Mesodermal cell (in vitro differentiated cells): ENCODE measurements at regions not wholly inside any gene's neighbourhood (a gene's known extent, or its start where the extent isn't known, plus 50 kb on each side); places are given as distances from the start of the nearest gene placed in this dataset.

ENCODE experiments used
- H3K27ac ChIP-seq: 2 replicates; pipeline ENCODE4 v1.7.0; 2013; ENCODE audit warnings: mild to moderate bottlenecking, low read depth, low read length, moderate library complexity; ENCODE audit not compliant: severe bottlenecking
- H3K36me3 ChIP-seq: 2 replicates; pipeline ENCODE4 v1.7.1; 2013; ENCODE audit warnings: mild to moderate bottlenecking, low read length, moderate library complexity; ENCODE audit not compliant: control insufficient read depth, insufficient read depth
- H3K4me1 ChIP-seq: one replicate; pipeline ENCODE4 v1.7.1; 2013; ENCODE audit warnings: mild to moderate bottlenecking, low read length; ENCODE audit not compliant: insufficient read depth, control insufficient read depth, poor library complexity, severe bottlenecking
- H3K4me3 ChIP-seq: 2 replicates; pipeline ENCODE4 v1.7.0; 2013; ENCODE audit warnings: low read length, control low read depth, mild to moderate bottlenecking; ENCODE audit not compliant: insufficient read depth, poor library complexity, severe bottlenecking; ENCODE audit errors: extremely low read depth
- H3K9me3 ChIP-seq: 2 replicates; pipeline ENCODE4 v1.7.1; 2013; ENCODE audit warnings: mild to moderate bottlenecking, low read length, moderate library complexity; ENCODE audit not compliant: control insufficient read depth
- WGBS, 2 experiments: methylation state at CpG; one replicate each; pipeline ENCODE4 v1.1.5; 2013; ENCODE audit warnings: missing lambda C conversion rate in 2 of 2; ENCODE audit not compliant: insufficient coverage in 2 of 2; 5-methylcytosine and 5-hydroxymethylcytosine counted together

- H3K9me3 ChIP-seq = no peaks in the 10 kb centered on the region
- no peak overlapping the region for H3K4me3 ChIP-seq
- no peaks in the 10 kb centered on the region for H3K36me3 ChIP-seq
- H3K4me1 ChIP-seq = no peaks in the 10 kb centered on the region
- no peak overlapping the region for H3K27ac ChIP-seq
These were observed 760.0 kb upstream of the RIOK2 start for GRCh38 chr5:97943036-97943435.

- no peaks in the 10 kb centered on the region for H3K4me1 ChIP-seq
- H3K9me3 ChIP-seq = peaks cover 4% of the 10 kb centered on the region
- H3K36me3 ChIP-seq = no peaks in the 10 kb centered on the region
- no peak overlapping the region for H3K4me3 ChIP-seq
- no CpG with 5 or more reads among the region's 2 CpGs for WGBS, 2 experiments
- no peak overlapping the region for H3K27ac ChIP-seq
These were observed 768.1 kb upstream of the RIOK2 start for GRCh38 chr5:97951139-97951538.

- Histone ChIP-seq H3K9me3 (peaks cover 4% of the 10 kb centered on the region), H3K36me3 (no peaks in the 10 kb centered on the region), H3K27ac (no peak overlapping the region), H3K4me3 (no peak overlapping the region), H3K4me1 (no peaks in the 10 kb centered on the region)
- no CpG with 5 or more reads among the region's 1 CpG for WGBS, 2 experiments
These were observed 772.4 kb upstream of the RIOK2 start for GRCh38 chr5:97955450-97955849.

- Histone ChIP-seq H3K4me1 (no peaks in the 10 kb centered on the region), H3K4me3 (no peak overlapping the region), H3K9me3 (no peaks in the 10 kb centered on the region), H3K36me3 (no peaks in the 10 kb centered on the region), H3K27ac (no peak overlapping the region)
- 78 to 88% methylated on average over 1 to 2 of the region's 3 CpGs for WGBS, 2 experiments
These were observed 784.2 kb upstream of the RIOK2 start for GRCh38 chr5:97967292-97967691.

GRCh38 chr5:97968346-97968745, 785.3 kb upstream of the RIOK2 start:
- H3K27ac ChIP-seq = no peak overlapping the region
- H3K9me3 ChIP-seq = no peaks in the 10 kb centered on the region
- H3K4me1 ChIP-seq = no peaks in the 10 kb centered on the region
- no peak overlapping the region for H3K4me3 ChIP-seq
- H3K36me3 ChIP-seq = no peaks in the 10 kb centered on the region
- WGBS, 2 experiments = 75% methylated on average over 1 of the region's 2 CpGs; no CpG with 5 or more reads in 1 of the 2 experiments

GRCh38 chr5:97979740-97980139, 793.7 kb upstream of the RGMB start:
- H3K4me1 ChIP-seq = no peaks in the 10 kb centered on the region
- H3K27ac ChIP-seq = no peak overlapping the region
- 86 to 100% methylated on average over 1 to 2 of the region's 3 CpGs for WGBS, 2 experiments
- H3K36me3 ChIP-seq = no peaks in the 10 kb centered on the region
- no peaks in the 10 kb centered on the region for H3K9me3 ChIP-seq
- no peak overlapping the region for H3K4me3 ChIP-seq

GRCh38 chr5:97980291-97980690, 793.2 kb upstream of the RGMB start:
- 100% methylated on average over 1 of the region's 1 CpG; no CpG with 5 or more reads in 1 of the 2 experiments for WGBS, 2 experiments
- Histone ChIP-seq H3K36me3 (no peaks in the 10 kb centered on the region), H3K27ac (no peak overlapping the region)

GRCh38 chr5:97986069-97986468, 787.4 kb upstream of the RGMB start:
- no peaks in the 10 kb centered on the region for H3K9me3 ChIP-seq

More at GRCh38 chr5:97980291-97980690, 793.2 kb upstream of the RGMB start:
- Histone ChIP-seq H3K4me1 (no peaks in the 10 kb centered on the region), H3K9me3 (no peaks in the 10 kb centered on the region), H3K4me3 (no peak overlapping the region)

GRCh38 chr5:97991236-97991635, 782.2 kb upstream of the RGMB start:
- H3K4me1 ChIP-seq = no peaks in the 10 kb centered on the region
- H3K4me3 ChIP-seq = no peak overlapping the region
- no peaks in the 10 kb centered on the region for H3K9me3 ChIP-seq
- no peaks in the 10 kb centered on the region for H3K36me3 ChIP-seq
- no peak overlapping the region for H3K27ac ChIP-seq
- 92 to 93% methylated on average over 7 of the region's 7 CpGs for WGBS, 2 experiments

More at GRCh38 chr5:97986069-97986468, 787.4 kb upstream of the RGMB start:
- H3K4me1 ChIP-seq = no peaks in the 10 kb centered on the region
- 42 to 47% methylated on average over 4 of the region's 4 CpGs for WGBS, 2 experiments
- no peak overlapping the region for H3K27ac ChIP-seq
- H3K4me3 ChIP-seq = no peak overlapping the region
- H3K36me3 ChIP-seq = no peaks in the 10 kb centered on the region

GRCh38 chr5:97998941-97999340, 774.5 kb upstream of the RGMB start:
- Histone ChIP-seq H3K4me1 (no peaks in the 10 kb centered on the region), H3K4me3 (no peak overlapping the region), H3K27ac (no peak overlapping the region), H3K36me3 (no peaks in the 10 kb centered on the region), H3K9me3 (no peaks in the 10 kb centered on the region)

- Histone ChIP-seq H3K9me3 (no peaks in the 10 kb centered on the region), H3K4me3 (no peak overlapping the region)
- no CpG with 5 or more reads among the region's 3 CpGs for WGBS, 2 experiments
These were observed 769.0 kb upstream of the RGMB start for GRCh38 chr5:98004463-98004862.

More at GRCh38 chr5:98004463-98004862, 769.0 kb upstream of the RGMB start:
- H3K4me1 ChIP-seq = no peaks in the 10 kb centered on the region
- H3K27ac ChIP-seq = no peak overlapping the region
- H3K36me3 ChIP-seq = no peaks in the 10 kb centered on the region
